Stimulated activated CD4-positive, alpha-beta T cell treated with anti-CD3 and anti-CD28 coated beads, TNF-alpha, amount 100 ng/mL, for 48 hours (primary cell): ENCODE measurements at regions not wholly inside any gene's neighbourhood (a gene's known extent, or its start where the extent isn't known, plus 50 kb on each side); places are given as distances from the start of the nearest gene placed in this dataset.
"Not testable (repeated sequence)": the region's sequence is repeated elsewhere in the genome, so short reads cannot be mapped to it uniquely, and the experiment has no call there.

ENCODE experiments used
- DNase-seq, 3 donors: peaks; one replicate each; pipeline ENCODE4 v3.0.0-alpha.2; 2020; ENCODE audit warnings: low read depth in 3 of 3

GRCh38 chr1:146510248-146510983, 281.6 kb upstream of the NOTCH2NLA start:
- not testable (repeated sequence) for DNase-seq

- not testable (repeated sequence) for DNase-seq
These were observed 275.3 kb upstream of the NOTCH2NLA start for GRCh38 chr1:146504121-146504520.

GRCh38 chr1:146487555-146487954, 258.7 kb upstream of the NOTCH2NLA start:
- not testable (repeated sequence) for DNase-seq

- DNase-seq: not testable (repeated sequence)
These were observed 258.3 kb upstream of the NOTCH2NLA start for GRCh38 chr1:146487155-146487554.

- DNase-seq: not testable (repeated sequence)
These were observed 257.6 kb upstream of the NOTCH2NLA start for GRCh38 chr1:146486300-146487014.

GRCh38 chr1:146484195-146484594, 255.4 kb upstream of the NOTCH2NLA start:
- DNase-seq: not testable (repeated sequence)

- DNase-seq: not testable (repeated sequence)
These were observed 250.4 kb upstream of the NOTCH2NLA start for GRCh38 chr1:146479188-146479587.

- not testable (repeated sequence) for DNase-seq
These were observed 249.4 kb upstream of the NOTCH2NLA start for GRCh38 chr1:146478125-146478720.

- not testable (repeated sequence) for DNase-seq
These were observed 246.3 kb upstream of the NOTCH2NLA start for GRCh38 chr1:146475086-146475485.

- not testable (repeated sequence) for DNase-seq
These were observed 245.4 kb upstream of the NOTCH2NLA start for GRCh38 chr1:146474216-146474615.

GRCh38 chr1:146472192-146472861, 243.5 kb upstream of the NOTCH2NLA start:
- peak; percentile 45 to 62 (median 46) for DNase-seq

- not testable (repeated sequence) for DNase-seq
These were observed 231.1 kb upstream of the NOTCH2NLA start for GRCh38 chr1:146459939-146460338.

- DNase-seq: not testable (repeated sequence)
These were observed 230.5 kb upstream of the NOTCH2NLA start for GRCh38 chr1:146459308-146459707.

- DNase-seq: not testable (repeated sequence)
These were observed 220.0 kb upstream of the NOTCH2NLA start for GRCh38 chr1:146448877-146449246.

- DNase-seq: peak; percentile 17 to 32 (median 28)
These were observed 219.5 kb upstream of the NOTCH2NLA start for GRCh38 chr1:146448212-146448876.

GRCh38 chr1:146443871-146444222, 215.0 kb upstream of the NOTCH2NLA start:
- DNase-seq: not testable (repeated sequence)

GRCh38 chr1:146443088-146443870, 214.5 kb upstream of the NOTCH2NLA start:
- not testable (repeated sequence) for DNase-seq

- DNase-seq: not testable (repeated sequence)
These were observed 209.7 kb upstream of the NOTCH2NLA start for GRCh38 chr1:146438543-146438942.

GRCh38 chr1:146416642-146417041, 187.8 kb upstream of the NOTCH2NLA start:
- DNase-seq: not testable (repeated sequence)

GRCh38 chr1:146415017-146415416, 186.2 kb upstream of the NOTCH2NLA start:
- not testable (repeated sequence) for DNase-seq

GRCh38 chr1:146413911-146414310, 185.1 kb upstream of the NOTCH2NLA start:
- not testable (repeated sequence) for DNase-seq
